NT2/D1 (cell line): ENCODE measurements at regions not wholly inside any gene's neighbourhood (a gene's known extent, or its start where the extent isn't known, plus 50 kb on each side); places are given as distances from the start of the nearest gene placed in this dataset.

Experiments
- SUZ12 ChIP-seq: IDR thresholded peaks from 2 replicates; pipeline ENCODE4 v1.6.1; 2011; ENCODE audit not compliant: insufficient read length, insufficient read depth; ENCODE audit errors: extremely low read depth
- YY1 ChIP-seq: IDR thresholded peaks from 2 replicates; pipeline ENCODE4 v1.6.1; 2011; ENCODE audit not compliant: insufficient read length, insufficient read depth
- ZNF274 ChIP-seq: IDR thresholded peaks from 2 replicates; pipeline ENCODE4 v1.6.1; 2011; ENCODE audit warnings: mild to moderate bottlenecking, low read depth, low read length

DNA sequence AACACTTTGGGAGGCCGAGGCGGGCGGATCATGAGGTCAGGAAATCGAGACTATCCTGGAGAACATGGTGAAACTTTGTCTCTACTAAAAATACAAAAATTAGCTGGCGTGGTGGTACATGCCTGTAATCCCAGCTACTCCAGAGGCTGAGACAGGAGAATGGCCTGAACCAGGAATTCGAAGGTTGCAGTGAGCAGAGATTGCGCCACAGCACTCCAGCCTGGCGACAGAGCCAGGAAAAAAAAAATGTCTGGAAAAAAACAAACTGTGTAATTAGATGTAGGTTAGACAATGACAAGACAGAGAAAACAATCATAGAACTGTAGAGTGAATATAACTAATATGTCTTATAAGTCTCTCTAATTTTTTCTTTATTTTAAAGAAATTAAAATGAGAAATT, 1002.5 kb upstream of the LCORL start:
- TF ChIP-seq SUZ12 (no peak), ZNF274 (no peak), YY1 (no peak)
